A549 (cell line): ENCODE measurements at regions not wholly inside any gene's neighbourhood (a gene's known extent, or its start where the extent isn't known, plus 50 kb on each side); places are given as distances from the start of the nearest gene placed in this dataset.

ENCODE experiments used
- ATAC-seq, 2 experiments: fragments of 200-7000 bp in 1 of 2; fragments of >200 bp in 1 of 2; cut with Nextera tagmentation in 1 of 2; cut with Tn5 transposase in 1 of 2; 3 replicates each; pipeline versions ENCODE4 v1.8.0 to v1.9.1; 2018 to 2020; ENCODE audit warnings: mild to moderate bottlenecking in 1 of 2, moderate library complexity in 1 of 2
- CTCF ChIA-PET: fragments of 300-600 bp; sonication (Branson Sonifier 250); formaldehyde crosslinking; extraction: SDS; loops from one replicate; lab custom pipeline; 2021; ENCODE audit warnings: antibody characterized with exemption, inconsistent platforms; lab: Yijun Ruan, JAX
- POLR2A ChIA-PET: fragments of 350-600 bp; formaldehyde crosslinking; extraction: SDS; loops from one replicate; lab custom pipeline; 2021; ENCODE audit warnings: antibody characterized with exemption, inconsistent platforms; lab: Yijun Ruan, JAX
- DNase-seq, 2 experiments: peaks; one replicate each; pipeline versions ENCODE4 v3.0.0 to v3.0.0-alpha.2; 2011 to 2016; ENCODE audit warnings: low read depth in 1 of 2, low spot score in 1 of 2
- FAIRE-seq: peaks from 2 replicates; lab custom pipeline; 2011; peaks lifted over from hg19 to GRCh38; lab: Jason Lieb, UNC
- H3K27ac ChIP-seq, 2 experiments: fragments of >200 bp; sonication (Bioruptor Twin); formaldehyde crosslinking; 3 replicates each; pipeline ENCODE4 v1.5.1; 2016 to 2017
- H3K4me1 ChIP-seq: fragments of >200 bp; sonication (Bioruptor Twin); formaldehyde crosslinking; 3 replicates; pipeline ENCODE4 v1.6.1; 2016
- H3K4me2 ChIP-seq: fragments of >200 bp; sonication (Bioruptor Twin); formaldehyde crosslinking; 3 replicates; pipeline ENCODE4 v1.6.1; 2016
- H3K4me3 ChIP-seq: fragments of >200 bp; sonication (Bioruptor Twin); formaldehyde crosslinking; 3 replicates; pipeline ENCODE4 v1.5.1; 2016
- H3K9me3 ChIP-seq: fragments of >200 bp; sonication (Bioruptor Twin); formaldehyde crosslinking; 3 replicates; pipeline ENCODE4 v1.6.1; 2016
- CBX2 ChIP-seq: fragments of 200-600 bp; sonication (generic); IDR thresholded peaks from 2 replicates; pipeline ENCODE4 v1.6.1; 2016; ENCODE audit warnings: low read depth, mild to moderate bottlenecking, borderline replicate concordance
- CEBPB ChIP-seq, 2 experiments: fragments of >200 bp in 1 of 2; sonication (Bioruptor Twin) in 1 of 2; formaldehyde crosslinking in 1 of 2; IDR thresholded peaks; 2 replicates each; pipeline ENCODE4 v1.6.1; 2012 to 2016
- CHD4 ChIP-seq: fragments of 200-600 bp; sonication (generic); IDR thresholded peaks from 2 replicates; pipeline ENCODE4 v1.6.1; 2016; ENCODE audit warnings: antibody characterized with exemption, mild to moderate bottlenecking, borderline replicate concordance
- ESRRA ChIP-seq: fragments of 150-350 bp; IDR thresholded peaks from 2 replicates; pipeline ENCODE4 v1.6.1; 2014; ENCODE audit warnings: mild to moderate bottlenecking, low read length, borderline replicate concordance
- FOSB ChIP-seq: fragments of 250-450 bp; sonication (Bioruptor Pico); IDR thresholded peaks from 2 replicates; pipeline ENCODE4 v1.5.0; 2020; ENCODE audit warnings: mild to moderate bottlenecking, moderate library complexity
- GATA3 ChIP-seq: IDR thresholded peaks from 2 replicates; pipeline ENCODE4 v1.6.1; 2012; ENCODE audit warnings: borderline replicate concordance
- HDAC2 ChIP-seq: fragments of 200-600 bp; sonication (generic); IDR thresholded peaks from 2 replicates; pipeline ENCODE4 v1.6.1; 2016
- HEYL ChIP-seq: fragments of 250-450 bp; sonication (Bioruptor Pico); IDR thresholded peaks from 2 replicates; pipeline ENCODE4 v1.8.0; 2021; ENCODE audit warnings: mild to moderate bottlenecking, moderate library complexity
- HOXA7 ChIP-seq: fragments of 250-450 bp; sonication (Bioruptor Pico); IDR thresholded peaks from 2 replicates; pipeline ENCODE4 v1.5.0; 2020; ENCODE audit warnings: mild to moderate bottlenecking, moderate library complexity
- HOXB13 ChIP-seq: fragments of 250-450 bp; sonication (Bioruptor Pico); IDR thresholded peaks from 2 replicates; pipeline ENCODE4 v1.5.0; 2020; ENCODE audit warnings: low read depth, mild to moderate bottlenecking, moderate library complexity
- JUN ChIP-seq, 2 experiments: fragments of >200 bp; sonication (Bioruptor Twin); formaldehyde crosslinking; IDR thresholded peaks; 2 replicates in 1 of 2; 3 replicates in 1 of 2; pipeline ENCODE4 v1.6.1; 2016 to 2017
- JUNB ChIP-seq: fragments of >200 bp; sonication (Bioruptor Twin); formaldehyde crosslinking; IDR thresholded peaks from 2 replicates; pipeline ENCODE4 v1.6.1; 2016
- KDM1A ChIP-seq: fragments of 200-600 bp; sonication (generic); IDR thresholded peaks from 2 replicates; pipeline ENCODE4 v1.6.1; 2016; ENCODE audit warnings: low read depth, mild to moderate bottlenecking
- KDM5A ChIP-seq: fragments of 200-600 bp; sonication (generic); IDR thresholded peaks from 2 replicates; pipeline ENCODE4 v1.6.1; 2016; ENCODE audit warnings: antibody characterized with exemption, mild to moderate bottlenecking
- MAFK ChIP-seq: fragments of 450-650 bp; IDR thresholded peaks from 2 replicates; pipeline ENCODE4 v1.6.1; 2014; ENCODE audit not compliant: partially characterized antibody
- MAZ ChIP-seq: fragments of 150-350 bp; IDR thresholded peaks from 2 replicates; pipeline ENCODE4 v1.6.1; 2014; ENCODE audit warnings: antibody characterized with exemption, low read depth, low read length, borderline replicate concordance
- NFE2L2 ChIP-seq: fragments of 150-350 bp; conservative IDR thresholded peaks from 2 replicates; pipeline ENCODE4 v1.6.1; 2014; ENCODE audit warnings: low read length
- NPAS2 ChIP-seq: fragments of 250-450 bp; sonication (Bioruptor Pico); IDR thresholded peaks from 2 replicates; pipeline ENCODE4 v1.8.0; 2022; ENCODE audit warnings: mild to moderate bottlenecking, moderate library complexity, borderline replicate concordance
- RARB ChIP-seq: fragments of 250-450 bp; sonication (Bioruptor Pico); IDR thresholded peaks from 2 replicates; pipeline ENCODE4 v1.8.0; 2021; ENCODE audit warnings: mild to moderate bottlenecking, moderate library complexity
- RCOR1 ChIP-seq: fragments of 150-350 bp; IDR thresholded peaks from 2 replicates; pipeline ENCODE4 v1.6.1; 2014; ENCODE audit warnings: antibody characterized with exemption, low read length, low read depth
- RNF2 ChIP-seq: fragments of 200-600 bp; sonication (generic); IDR thresholded peaks from 2 replicates; pipeline ENCODE4 v1.6.1; 2016; ENCODE audit warnings: low read depth, mild to moderate bottlenecking, antibody characterized with exemption, moderate library complexity, borderline replicate concordance
- TFCP2L1 ChIP-seq: fragments of 250-450 bp; sonication (Bioruptor Pico); IDR thresholded peaks from 2 replicates; pipeline ENCODE4 v1.5.0; 2021; ENCODE audit warnings: mild to moderate bottlenecking
- ZFP36 ChIP-seq: fragments of 450-650 bp; IDR thresholded peaks from 2 replicates; pipeline ENCODE4 v1.6.1; 2014; ENCODE audit warnings: borderline replicate concordance; ENCODE audit not compliant: partially characterized antibody
- ZSCAN20 ChIP-seq: fragments of 250-450 bp; sonication (Bioruptor Pico); IDR thresholded peaks from 2 replicates; pipeline ENCODE4 v1.8.0; 2022; ENCODE audit warnings: mild to moderate bottlenecking, moderate library complexity
- WGBS: methylation state at CpG from one replicate; pipeline ENCODE4 v1.1.6; 2017; ENCODE audit errors: missing lambda C conversion rate; 5-methylcytosine and 5-hydroxymethylcytosine counted together
- TF ChIP-seq, protein P1 (sequence below): fragments of >200 bp; sonication (Bioruptor Twin); formaldehyde crosslinking; IDR thresholded peaks from 3 replicates; pipeline ENCODE4 v1.5.1; 2016
- TF ChIP-seq, protein P2 (sequence below): IDR thresholded peaks from 2 replicates; pipeline ENCODE4 v1.6.1; 2012; ENCODE audit warnings: low read depth, borderline replicate concordance
- TF ChIP-seq, protein P3 (sequence below): fragments of 450-650 bp; IDR thresholded peaks from 2 replicates; pipeline ENCODE4 v1.6.1; 2014; ENCODE audit warnings: antibody characterized with exemption
- TF ChIP-seq, protein P4 (sequence below): fragments of 200-600 bp; sonication (generic); IDR thresholded peaks from 2 replicates; pipeline ENCODE4 v1.6.1; 2016; ENCODE audit warnings: antibody characterized with exemption, mild to moderate bottlenecking, moderate library complexity

DNA sequence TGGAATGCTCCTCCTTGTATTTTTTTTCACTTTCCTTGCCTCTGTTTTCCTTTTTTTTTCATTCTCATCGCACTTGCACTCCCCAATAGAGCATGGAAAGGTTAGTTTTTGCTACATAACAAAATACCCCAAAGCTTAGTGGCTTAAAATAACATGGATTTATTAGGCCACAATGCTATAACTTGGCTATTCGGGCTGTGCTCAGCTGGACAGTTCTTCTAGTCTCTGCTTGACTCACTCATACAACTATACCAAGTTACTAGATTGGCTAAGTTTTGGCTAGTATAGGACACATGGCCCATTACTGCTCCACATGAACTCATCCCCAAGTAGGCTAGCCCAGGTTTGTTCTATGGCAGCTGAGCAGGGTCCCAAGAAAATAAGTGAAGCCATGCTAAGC, 94.5 kb upstream of the ANKEF1 start:
- ChIA-PET POLR2A (no interaction called here), CTCF (interaction anchor here (0.7 to 1.4 kb wide), 3 partner anchors 9 to 28 kb away, joined by 3 to 5 read pairs (median 3); no protein-coding TSS in a partner anchor)
- ATAC-seq, result no peak
- WGBS, result 13% methylated on average over 2 of the region's 2 CpGs
- TF ChIP-seq HEYL (CRISPR knock-in tag) (no peak), CEBPB (IDR thresholded peaks at IDR 0.05) (no peak), KDM5A (no peak), TFCP2L1 (CRISPR knock-in tag) (no peak), NPAS2 (CRISPR knock-in tag) (no peak), CBX2 (no peak), RCOR1 (no peak), RNF2 (no peak), KDM1A (no peak)
- DNase-seq, result no peak
- FAIRE-seq, result no peak
- Histone ChIP-seq H3K4me3 (no peak overlapping the region), H3K4me1 (peaks cover under 1% of the 10 kb centered on the region; the same call in 1 of the 3 replicates), H3K4me2 (no peak overlapping the region), H3K9me3 (no peaks in the 10 kb centered on the region), H3K27ac (no peak overlapping the region)

DNA sequence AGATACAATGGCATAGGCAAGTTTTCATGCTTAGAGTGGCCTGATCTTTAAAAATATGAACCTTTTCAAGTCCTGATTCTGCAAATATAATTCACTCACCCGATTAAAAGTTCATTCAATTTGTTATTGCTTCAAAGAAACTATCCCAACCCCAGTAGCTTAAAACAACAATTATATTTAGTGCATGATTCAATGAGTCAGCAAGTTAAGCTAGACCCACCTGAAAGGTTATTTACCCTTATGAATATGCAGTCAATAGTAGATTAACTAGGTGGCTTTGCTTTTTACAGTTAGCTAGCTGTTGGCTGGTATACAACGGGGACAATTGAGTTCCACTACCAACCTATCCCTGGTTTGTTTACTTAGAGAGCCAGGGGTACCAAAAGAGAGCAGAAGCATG, 95.6 kb upstream of the ANKEF1 start:
- ATAC-seq (no peak), FAIRE-seq (no peak), DNase-seq (no peak)
- TF ChIP-seq TFCP2L1 (CRISPR knock-in tag) (no peak), JUNB (no peak), MAFK (peak; percentile 63), MAZ (no peak)
- Histone ChIP-seq H3K4me1 (no peaks in the 10 kb centered on the region), H3K9me3 (no peaks in the 10 kb centered on the region), H3K4me3 (no peak overlapping the region), H3K4me2 (no peak overlapping the region), H3K27ac (no peak overlapping the region)
- ChIA-PET POLR2A (no interaction called here), CTCF (interaction anchor here (0.6 to 1.3 kb wide), 3 partner anchors 151 to 508 kb away, joined by 3 read pairs; no protein-coding TSS in a partner anchor)
- 4% methylated on average over 2 of the region's 2 CpGs for WGBS

DNA sequence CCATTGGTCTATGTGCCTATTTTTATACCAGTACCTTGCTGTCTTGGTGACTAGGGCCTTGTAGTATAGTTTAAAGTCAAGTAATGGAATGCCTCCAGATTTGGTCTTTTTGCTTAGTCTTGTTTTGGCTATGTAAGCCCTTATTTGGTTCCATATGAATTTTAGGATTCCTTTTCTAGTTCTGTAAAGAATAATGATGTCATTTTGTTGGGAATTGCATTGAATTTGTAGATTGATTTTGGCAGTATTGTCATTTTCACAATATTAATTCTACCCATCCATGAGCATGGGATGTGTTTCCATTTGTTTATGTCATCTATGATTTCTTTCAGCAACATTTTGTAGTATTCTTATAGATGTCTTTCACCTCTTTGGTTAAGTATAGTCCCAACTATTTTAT, 96.4 kb upstream of the PAK5 start:
- FAIRE-seq, result no peak
- ChIA-PET POLR2A (no interaction called here), CTCF (no interaction called here)
- Histone ChIP-seq H3K4me3 (no peak overlapping the region), H3K4me2 (no peak overlapping the region), H3K27ac (no peak overlapping the region), H3K9me3 (no peaks in the 10 kb centered on the region), H3K4me1 (no peaks in the 10 kb centered on the region)
- no peak for ATAC-seq
- TF ChIP-seq ZSCAN20 (CRISPR knock-in tag) (no peak), ZFP36 (no peak), HOXA7 (CRISPR knock-in tag) (no peak), ESRRA (no peak), JUN (IDR thresholded peaks at IDR 0.05) (no peak), RARB (no peak), HEYL (CRISPR knock-in tag) (no peak), GATA3 (no peak), NPAS2 (CRISPR knock-in tag) (no peak), HOXB13 (no peak), NFE2L2 (no peak), HDAC2 (no peak), CHD4 (no peak), KDM5A (no peak), FOSB (CRISPR knock-in tag) (no peak)
- TF ChIP-seq, protein P1, sequence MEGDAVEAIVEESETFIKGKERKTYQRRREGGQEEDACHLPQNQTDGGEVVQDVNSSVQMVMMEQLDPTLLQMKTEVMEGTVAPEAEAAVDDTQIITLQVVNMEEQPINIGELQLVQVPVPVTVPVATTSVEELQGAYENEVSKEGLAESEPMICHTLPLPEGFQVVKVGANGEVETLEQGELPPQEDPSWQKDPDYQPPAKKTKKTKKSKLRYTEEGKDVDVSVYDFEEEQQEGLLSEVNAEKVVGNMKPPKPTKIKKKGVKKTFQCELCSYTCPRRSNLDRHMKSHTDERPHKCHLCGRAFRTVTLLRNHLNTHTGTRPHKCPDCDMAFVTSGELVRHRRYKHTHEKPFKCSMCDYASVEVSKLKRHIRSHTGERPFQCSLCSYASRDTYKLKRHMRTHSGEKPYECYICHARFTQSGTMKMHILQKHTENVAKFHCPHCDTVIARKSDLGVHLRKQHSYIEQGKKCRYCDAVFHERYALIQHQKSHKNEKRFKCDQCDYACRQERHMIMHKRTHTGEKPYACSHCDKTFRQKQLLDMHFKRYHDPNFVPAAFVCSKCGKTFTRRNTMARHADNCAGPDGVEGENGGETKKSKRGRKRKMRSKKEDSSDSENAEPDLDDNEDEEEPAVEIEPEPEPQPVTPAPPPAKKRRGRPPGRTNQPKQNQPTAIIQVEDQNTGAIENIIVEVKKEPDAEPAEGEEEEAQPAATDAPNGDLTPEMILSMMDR, result no peak
- TF ChIP-seq, protein P2, sequence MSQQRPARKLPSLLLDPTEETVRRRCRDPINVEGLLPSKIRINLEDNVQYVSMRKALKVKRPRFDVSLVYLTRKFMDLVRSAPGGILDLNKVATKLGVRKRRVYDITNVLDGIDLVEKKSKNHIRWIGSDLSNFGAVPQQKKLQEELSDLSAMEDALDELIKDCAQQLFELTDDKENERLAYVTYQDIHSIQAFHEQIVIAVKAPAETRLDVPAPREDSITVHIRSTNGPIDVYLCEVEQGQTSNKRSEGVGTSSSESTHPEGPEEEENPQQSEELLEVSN, result no peak
- TF ChIP-seq, protein P3, sequence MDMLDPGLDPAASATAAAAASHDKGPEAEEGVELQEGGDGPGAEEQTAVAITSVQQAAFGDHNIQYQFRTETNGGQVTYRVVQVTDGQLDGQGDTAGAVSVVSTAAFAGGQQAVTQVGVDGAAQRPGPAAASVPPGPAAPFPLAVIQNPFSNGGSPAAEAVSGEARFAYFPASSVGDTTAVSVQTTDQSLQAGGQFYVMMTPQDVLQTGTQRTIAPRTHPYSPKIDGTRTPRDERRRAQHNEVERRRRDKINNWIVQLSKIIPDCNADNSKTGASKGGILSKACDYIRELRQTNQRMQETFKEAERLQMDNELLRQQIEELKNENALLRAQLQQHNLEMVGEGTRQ, result no peak
- TF ChIP-seq, protein P4, sequence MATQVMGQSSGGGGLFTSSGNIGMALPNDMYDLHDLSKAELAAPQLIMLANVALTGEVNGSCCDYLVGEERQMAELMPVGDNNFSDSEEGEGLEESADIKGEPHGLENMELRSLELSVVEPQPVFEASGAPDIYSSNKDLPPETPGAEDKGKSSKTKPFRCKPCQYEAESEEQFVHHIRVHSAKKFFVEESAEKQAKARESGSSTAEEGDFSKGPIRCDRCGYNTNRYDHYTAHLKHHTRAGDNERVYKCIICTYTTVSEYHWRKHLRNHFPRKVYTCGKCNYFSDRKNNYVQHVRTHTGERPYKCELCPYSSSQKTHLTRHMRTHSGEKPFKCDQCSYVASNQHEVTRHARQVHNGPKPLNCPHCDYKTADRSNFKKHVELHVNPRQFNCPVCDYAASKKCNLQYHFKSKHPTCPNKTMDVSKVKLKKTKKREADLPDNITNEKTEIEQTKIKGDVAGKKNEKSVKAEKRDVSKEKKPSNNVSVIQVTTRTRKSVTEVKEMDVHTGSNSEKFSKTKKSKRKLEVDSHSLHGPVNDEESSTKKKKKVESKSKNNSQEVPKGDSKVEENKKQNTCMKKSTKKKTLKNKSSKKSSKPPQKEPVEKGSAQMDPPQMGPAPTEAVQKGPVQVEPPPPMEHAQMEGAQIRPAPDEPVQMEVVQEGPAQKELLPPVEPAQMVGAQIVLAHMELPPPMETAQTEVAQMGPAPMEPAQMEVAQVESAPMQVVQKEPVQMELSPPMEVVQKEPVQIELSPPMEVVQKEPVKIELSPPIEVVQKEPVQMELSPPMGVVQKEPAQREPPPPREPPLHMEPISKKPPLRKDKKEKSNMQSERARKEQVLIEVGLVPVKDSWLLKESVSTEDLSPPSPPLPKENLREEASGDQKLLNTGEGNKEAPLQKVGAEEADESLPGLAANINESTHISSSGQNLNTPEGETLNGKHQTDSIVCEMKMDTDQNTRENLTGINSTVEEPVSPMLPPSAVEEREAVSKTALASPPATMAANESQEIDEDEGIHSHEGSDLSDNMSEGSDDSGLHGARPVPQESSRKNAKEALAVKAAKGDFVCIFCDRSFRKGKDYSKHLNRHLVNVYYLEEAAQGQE, result no peak
- DNase-seq, result no peak
